T-helper 2 cell treated with Interferon-gamma antibody and Interleukin-4, amounts not matched to agents 5 μg/mL and 100 μg/mL, for 36 hours (primary cell): ENCODE measurements at regions not wholly inside any gene's neighbourhood (a gene's known extent, or its start where the extent isn't known, plus 50 kb on each side); places are given as distances from the start of the nearest gene placed in this dataset.

Experiments used
- DNase-seq: peaks from one replicate; pipeline ENCODE4 v3.0.0; 2021; ENCODE audit warnings: low spot score
- H3K27ac Mint-ChIP-seq: one replicate; pipeline ENCODE4 v1.8.0; 2021; ENCODE audit warnings: mild to moderate bottlenecking, mixed read lengths
- H3K27me3 Mint-ChIP-seq: one replicate; pipeline ENCODE4 v1.8.0; 2021; ENCODE audit warnings: low read depth, mixed read lengths
- H3K36me3 Mint-ChIP-seq: one replicate; pipeline ENCODE4 v1.8.0; 2021; ENCODE audit warnings: low read depth, mixed read lengths
- H3K4me1 Mint-ChIP-seq: one replicate; pipeline ENCODE4 v1.8.0; 2021; ENCODE audit warnings: low read depth, mixed read lengths
- H3K4me3 Mint-ChIP-seq: one replicate; pipeline ENCODE4 v1.8.0; 2022; ENCODE audit warnings: mild to moderate bottlenecking, moderate library complexity, mixed read lengths
- H3K9me3 Mint-ChIP-seq: one replicate; pipeline ENCODE4 v1.8.0; 2021; ENCODE audit warnings: mixed read lengths

DNA sequence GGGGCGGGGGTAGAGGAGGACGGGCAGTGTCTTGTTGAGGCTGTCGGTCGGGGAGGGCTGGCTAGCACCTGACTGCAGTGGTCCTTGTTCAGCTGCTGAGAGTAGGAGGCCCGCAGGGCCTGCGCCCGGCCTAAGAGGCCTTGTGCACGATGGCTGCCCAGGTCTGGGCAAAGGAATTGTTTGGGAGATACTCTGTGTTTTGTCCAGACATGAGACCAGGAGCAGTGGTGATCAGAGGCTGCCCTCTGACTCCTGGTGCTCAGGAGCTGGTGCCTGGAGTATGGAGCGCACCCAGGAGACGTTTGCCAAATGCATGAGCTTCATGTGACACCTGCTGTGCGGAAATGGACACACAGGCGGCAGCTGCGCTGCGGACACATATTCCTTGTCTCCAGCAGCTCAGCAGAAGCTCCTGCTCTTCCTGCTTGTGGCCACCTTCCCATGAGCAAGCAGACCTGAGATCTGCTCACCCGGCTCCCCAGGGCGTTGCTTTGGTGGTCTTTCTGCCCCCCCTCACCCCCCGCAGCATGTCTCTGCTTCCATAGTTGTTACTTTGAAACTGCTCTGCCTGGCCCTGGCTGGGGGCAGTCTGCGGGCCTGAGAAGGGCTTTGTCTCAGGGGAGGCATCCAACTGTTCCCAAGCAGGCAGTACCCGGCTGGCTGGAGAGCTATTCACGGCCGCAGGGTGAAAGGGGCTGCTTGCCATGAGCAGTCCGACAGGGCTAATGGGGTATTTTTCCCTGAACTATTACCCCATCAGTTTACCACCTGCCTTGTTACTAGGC, 163.9 kb downstream of the TEX29 start:
- Mint-ChIP-seq H3K4me1 (no peaks in the 10 kb centered on the region), H3K4me3 (no peak overlapping the region), H3K9me3 (no peaks in the 10 kb centered on the region), H3K27me3 (no peaks in the 10 kb centered on the region), H3K36me3 (no peaks in the 10 kb centered on the region), H3K27ac (no peak overlapping the region)
- DNase-seq, result no peak

DNA sequence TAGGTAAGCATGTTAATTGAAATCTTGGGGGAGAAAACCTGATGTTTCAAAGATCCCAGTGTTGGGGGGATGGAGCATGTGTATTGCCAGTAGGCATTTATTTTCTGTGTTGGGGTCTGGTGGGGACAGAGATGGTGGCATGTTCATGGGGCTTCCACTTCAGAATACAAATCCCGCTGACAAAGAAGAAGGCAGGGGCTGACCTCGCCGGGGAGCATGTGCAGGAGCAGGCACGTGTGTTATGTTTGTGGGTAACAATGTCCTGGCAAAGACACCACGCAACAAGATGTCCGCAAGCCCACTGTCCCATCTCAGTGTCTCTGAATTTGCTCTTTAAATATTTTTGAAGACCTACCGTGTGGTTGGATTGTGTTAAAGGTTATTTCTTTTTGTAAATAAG, 164.5 kb downstream of the TEX29 start:
- Mint-ChIP-seq H3K4me3 (no peak overlapping the region), H3K4me1 (no peaks in the 10 kb centered on the region), H3K27ac (no peak overlapping the region), H3K9me3 (no peaks in the 10 kb centered on the region), H3K27me3 (no peaks in the 10 kb centered on the region), H3K36me3 (no peaks in the 10 kb centered on the region)
- DNase-seq, result no peak

DNA sequence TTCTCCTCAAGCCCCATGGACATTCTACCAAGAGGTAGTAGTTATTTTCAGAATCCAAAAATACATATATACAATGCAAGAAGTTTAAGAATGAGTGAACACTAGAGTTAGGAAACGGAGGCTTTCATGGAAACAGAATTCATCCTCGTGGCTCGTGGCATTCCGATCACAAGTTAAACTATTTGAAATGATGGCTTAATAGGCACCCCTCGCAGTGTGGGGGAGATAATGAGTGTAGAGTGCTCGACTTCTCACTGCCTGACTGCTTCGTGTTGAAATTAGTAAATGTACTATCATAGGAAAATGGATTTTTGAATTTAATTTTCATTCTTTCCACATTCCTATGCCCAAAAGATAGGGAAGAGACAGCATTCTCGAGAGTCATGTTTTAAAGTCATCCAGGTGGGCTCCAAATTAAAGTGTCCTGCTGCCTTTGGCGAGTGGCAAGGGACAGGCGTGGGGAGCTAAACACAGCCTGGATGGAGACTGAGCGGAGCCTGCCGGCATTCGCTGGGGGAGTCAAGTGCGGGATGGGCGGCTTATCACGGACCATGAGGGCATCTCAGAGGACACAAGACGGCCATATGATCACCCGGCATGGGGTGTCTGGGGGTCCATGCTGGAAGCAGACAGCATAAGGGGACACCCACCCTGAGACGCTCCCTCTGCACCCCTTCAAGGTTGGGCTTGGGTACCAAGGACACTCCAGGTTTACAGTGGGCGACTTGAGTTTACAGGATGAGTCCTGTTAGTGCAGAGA, 165.2 kb downstream of the TEX29 start:
- Mint-ChIP-seq H3K27me3 (no peaks in the 10 kb centered on the region), H3K9me3 (no peaks in the 10 kb centered on the region), H3K4me3 (no peak overlapping the region), H3K4me1 (no peaks in the 10 kb centered on the region), H3K36me3 (no peaks in the 10 kb centered on the region), H3K27ac (no peak overlapping the region)
- no peak for DNase-seq

DNA sequence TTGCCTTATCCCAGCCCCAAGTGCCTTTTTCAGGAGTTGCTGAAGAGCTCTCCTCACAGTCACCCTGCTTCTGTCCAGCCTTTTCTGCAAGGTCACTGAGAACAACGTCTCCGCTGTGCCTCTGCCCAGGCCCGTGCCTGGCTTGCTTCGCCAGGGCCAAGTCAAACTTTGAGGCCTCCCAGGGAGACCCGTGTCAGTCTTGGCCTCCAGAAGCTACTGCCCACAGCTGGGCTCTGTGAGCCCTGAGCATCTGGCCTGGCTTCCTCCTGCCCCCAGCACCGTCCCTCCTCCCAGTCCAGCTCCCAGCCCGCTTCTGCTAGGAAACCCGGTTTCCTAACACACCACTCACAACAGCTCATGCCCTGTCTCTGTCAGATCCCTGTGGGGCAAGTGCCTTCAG, 165.9 kb downstream of the TEX29 start:
- Mint-ChIP-seq H3K9me3 (no peaks in the 10 kb centered on the region), H3K4me3 (no peak overlapping the region), H3K27me3 (no peaks in the 10 kb centered on the region), H3K36me3 (no peaks in the 10 kb centered on the region), H3K27ac (no peak overlapping the region), H3K4me1 (no peaks in the 10 kb centered on the region)
- DNase-seq, result no peak

DNA sequence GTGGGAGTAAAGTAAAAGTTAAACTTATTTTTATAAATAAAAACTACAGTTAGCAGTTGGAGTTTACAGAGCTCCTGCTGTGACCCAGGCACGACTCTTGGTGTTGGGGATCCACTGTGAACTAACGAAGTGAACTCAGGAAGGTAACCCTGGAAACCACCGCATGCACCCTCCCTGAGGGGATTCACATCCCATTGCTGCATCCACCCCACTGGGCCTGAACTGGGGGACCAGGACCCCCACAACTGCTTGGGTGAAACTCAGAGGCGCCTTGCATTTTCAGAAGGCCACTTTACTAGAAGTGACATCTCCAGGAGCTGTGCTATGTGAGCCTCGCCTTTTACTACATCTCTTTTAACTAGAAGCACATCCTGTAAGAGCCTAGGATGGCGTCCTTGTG, 166.4 kb downstream of the TEX29 start:
- Mint-ChIP-seq H3K9me3 (no peaks in the 10 kb centered on the region), H3K4me1 (no peaks in the 10 kb centered on the region), H3K27ac (no peak overlapping the region), H3K36me3 (no peaks in the 10 kb centered on the region), H3K4me3 (no peak overlapping the region), H3K27me3 (no peaks in the 10 kb centered on the region)
- no peak for DNase-seq

DNA sequence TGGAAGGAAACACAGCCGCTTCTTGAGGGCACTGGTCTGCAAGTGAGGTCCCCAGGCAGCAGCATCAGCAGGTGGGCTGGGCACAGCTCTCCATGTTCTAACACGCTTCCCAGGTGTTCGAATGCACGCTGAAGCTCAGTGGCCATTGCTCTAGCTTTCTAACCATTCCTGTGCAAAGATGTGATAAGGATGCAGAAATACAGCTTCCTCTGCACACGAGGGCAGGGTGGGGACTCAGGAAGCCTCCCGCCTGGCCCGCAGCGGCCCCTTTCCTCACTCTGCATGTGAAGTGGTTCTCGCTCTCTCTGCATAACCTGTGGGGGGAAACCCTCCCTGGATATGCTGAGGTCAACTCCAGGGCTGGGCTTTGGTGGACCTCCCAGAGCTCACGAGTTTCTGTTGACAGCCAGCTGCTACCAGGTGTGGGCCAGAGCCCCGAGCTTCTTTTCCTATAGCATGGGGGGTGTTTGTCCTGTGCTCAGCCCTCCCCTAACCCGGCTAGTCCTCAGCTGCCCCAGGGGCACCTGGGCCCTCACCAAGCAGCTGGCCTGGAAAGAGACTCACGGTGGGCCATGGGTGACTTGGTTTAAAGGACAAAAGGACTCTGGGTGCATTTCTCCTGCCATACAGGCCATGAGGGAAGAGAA, 168.2 kb downstream of the TEX29 start:
- DNase-seq, result no peak
- no peak overlapping the region for H3K27ac Mint-ChIP-seq
- H3K36me3 Mint-ChIP-seq, result no peaks in the 10 kb centered on the region
- H3K27me3 Mint-ChIP-seq, result no peaks in the 10 kb centered on the region
- H3K9me3 Mint-ChIP-seq, result no peaks in the 10 kb centered on the region
- H3K4me1 Mint-ChIP-seq, result no peaks in the 10 kb centered on the region
- no peak overlapping the region for H3K4me3 Mint-ChIP-seq

DNA sequence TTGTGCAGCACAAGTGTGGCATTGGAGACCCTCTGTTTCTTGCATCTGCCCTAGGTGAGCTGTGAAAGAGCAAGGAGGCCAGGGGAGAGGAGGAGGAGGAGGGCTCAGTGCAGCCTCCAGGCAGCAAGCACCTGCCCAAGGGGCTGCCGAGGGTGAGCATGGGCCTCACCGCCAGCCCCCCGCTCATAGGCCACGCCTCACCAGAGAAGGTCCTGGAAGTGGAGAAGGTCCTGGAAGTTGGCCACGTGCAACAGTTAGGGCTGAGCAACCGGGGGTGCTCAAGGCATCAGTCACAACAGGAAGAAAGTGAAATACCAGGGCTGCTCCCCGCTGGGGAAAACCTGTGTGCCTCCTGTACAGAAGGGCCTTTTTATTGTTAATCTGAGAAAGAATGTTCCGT, 168.9 kb downstream of the TEX29 start:
- no peaks in the 10 kb centered on the region for H3K36me3 Mint-ChIP-seq
- DNase-seq, result no peak
- no peak overlapping the region for H3K4me3 Mint-ChIP-seq
- H3K27ac Mint-ChIP-seq, result no peak overlapping the region
- no peaks in the 10 kb centered on the region for H3K27me3 Mint-ChIP-seq
- no peaks in the 10 kb centered on the region for H3K4me1 Mint-ChIP-seq
- H3K9me3 Mint-ChIP-seq, result no peaks in the 10 kb centered on the region

DNA sequence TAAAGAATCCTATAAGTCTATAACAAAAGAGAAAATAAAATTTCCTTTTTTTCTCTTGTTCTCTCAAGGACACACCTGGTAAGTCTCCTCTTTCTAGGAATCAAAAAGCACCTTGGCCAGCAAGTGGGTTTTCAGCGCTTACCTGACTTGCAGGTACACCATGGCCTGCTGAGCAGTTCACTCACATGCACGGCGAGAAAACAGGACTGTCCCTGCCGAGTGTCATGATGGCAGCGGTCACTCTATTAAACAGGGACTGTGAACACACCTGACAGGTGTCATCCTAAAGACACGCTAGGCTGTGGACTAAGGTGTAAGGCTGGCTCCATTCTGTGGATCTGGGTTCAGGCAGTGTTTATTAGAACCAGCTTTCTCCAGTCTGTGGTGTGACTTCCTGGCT, 170.2 kb downstream of the TEX29 start:
- Mint-ChIP-seq H3K27ac (no peak overlapping the region), H3K27me3 (no peaks in the 10 kb centered on the region), H3K4me3 (no peak overlapping the region), H3K36me3 (no peaks in the 10 kb centered on the region), H3K9me3 (no peaks in the 10 kb centered on the region), H3K4me1 (no peaks in the 10 kb centered on the region)
- DNase-seq, result no peak

DNA sequence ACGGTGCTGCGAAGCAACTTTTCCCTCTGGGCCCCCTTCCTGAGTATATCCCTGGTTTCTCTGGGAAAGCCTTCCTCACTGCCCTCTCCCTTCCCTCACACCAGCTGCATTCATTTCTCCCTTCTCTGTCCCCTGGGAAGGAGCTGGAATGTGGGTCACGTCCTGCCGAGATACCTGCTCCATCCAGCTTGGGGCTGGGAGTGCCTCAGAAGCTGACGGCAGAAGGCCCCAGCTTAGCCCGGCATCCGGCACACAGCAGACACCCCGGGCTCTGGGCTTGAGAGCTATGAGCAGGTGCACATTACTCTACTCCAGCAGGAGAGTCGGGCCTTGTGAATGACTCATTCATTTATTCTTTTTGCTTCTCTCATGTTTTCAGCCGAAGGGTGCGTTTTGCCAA, 170.6 kb downstream of the TEX29 start:
- no peaks in the 10 kb centered on the region for H3K36me3 Mint-ChIP-seq
- H3K27me3 Mint-ChIP-seq, result no peaks in the 10 kb centered on the region
- no peaks in the 10 kb centered on the region for H3K9me3 Mint-ChIP-seq
- no peak for DNase-seq
- H3K4me3 Mint-ChIP-seq, result no peak overlapping the region
- no peak overlapping the region for H3K27ac Mint-ChIP-seq
- H3K4me1 Mint-ChIP-seq, result no peaks in the 10 kb centered on the region

DNA sequence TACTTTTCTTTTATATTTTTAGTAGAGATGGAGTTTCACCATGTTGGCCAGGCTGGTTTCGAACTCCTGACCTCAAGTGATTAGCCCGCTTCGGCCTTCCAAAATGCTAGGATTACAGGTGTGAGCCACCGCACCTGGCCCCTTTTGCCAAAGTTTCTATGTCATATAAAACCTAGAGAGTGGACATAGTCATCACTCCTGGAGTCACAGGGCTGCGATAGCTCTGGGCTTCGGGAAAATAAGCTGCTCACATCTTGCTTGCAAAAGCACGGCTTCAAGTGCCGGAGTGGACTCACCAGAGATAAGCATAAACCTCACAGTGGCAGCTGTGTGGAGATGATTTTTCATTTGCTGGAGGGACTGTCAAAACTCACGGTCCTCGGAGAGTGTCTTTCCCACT, 171.2 kb downstream of the TEX29 start:
- no peaks in the 10 kb centered on the region for H3K36me3 Mint-ChIP-seq

DNA sequence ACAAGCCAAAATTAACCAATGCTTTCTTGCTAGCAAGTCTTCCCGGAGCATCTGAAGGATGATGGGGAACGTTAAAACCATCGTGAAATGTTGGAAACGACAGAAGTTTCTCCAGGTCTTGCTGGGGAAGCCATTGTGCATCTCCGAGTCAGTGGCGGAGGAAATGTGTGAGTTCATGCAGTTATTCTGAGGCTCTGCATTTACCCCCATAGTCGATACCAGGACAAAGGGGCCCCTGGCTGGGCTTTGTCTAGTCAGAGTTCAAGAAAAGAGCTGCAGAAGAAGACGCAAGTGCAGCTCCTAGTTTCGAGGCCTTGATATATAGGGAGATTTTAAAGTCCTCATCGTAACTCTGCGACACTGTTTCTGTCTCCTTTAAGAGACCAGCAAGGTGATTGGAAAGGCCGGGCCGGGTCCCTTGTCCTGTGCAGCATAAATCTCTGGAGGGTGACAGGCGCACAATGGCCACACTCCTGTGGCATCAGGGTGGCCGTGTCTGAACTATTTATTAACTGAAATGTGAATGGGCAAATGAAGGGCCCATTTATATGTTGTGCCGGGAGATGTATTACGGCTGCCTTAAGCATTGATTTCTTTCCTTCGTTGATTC, 172.0 kb downstream of the TEX29 start:
- no peak overlapping the region for H3K4me3 Mint-ChIP-seq
- DNase-seq, result no peak
- no peak overlapping the region for H3K27ac Mint-ChIP-seq
- H3K27me3 Mint-ChIP-seq, result no peaks in the 10 kb centered on the region
- no peaks in the 10 kb centered on the region for H3K36me3 Mint-ChIP-seq
- no peaks in the 10 kb centered on the region for H3K9me3 Mint-ChIP-seq
- no peaks in the 10 kb centered on the region for H3K4me1 Mint-ChIP-seq

More for the DNA sequence above, 171.2 kb downstream of the TEX29 start:
- Mint-ChIP-seq H3K27me3 (no peaks in the 10 kb centered on the region), H3K27ac (no peak overlapping the region), H3K4me1 (no peaks in the 10 kb centered on the region), H3K4me3 (no peak overlapping the region), H3K9me3 (no peaks in the 10 kb centered on the region)
- no peak for DNase-seq

DNA sequence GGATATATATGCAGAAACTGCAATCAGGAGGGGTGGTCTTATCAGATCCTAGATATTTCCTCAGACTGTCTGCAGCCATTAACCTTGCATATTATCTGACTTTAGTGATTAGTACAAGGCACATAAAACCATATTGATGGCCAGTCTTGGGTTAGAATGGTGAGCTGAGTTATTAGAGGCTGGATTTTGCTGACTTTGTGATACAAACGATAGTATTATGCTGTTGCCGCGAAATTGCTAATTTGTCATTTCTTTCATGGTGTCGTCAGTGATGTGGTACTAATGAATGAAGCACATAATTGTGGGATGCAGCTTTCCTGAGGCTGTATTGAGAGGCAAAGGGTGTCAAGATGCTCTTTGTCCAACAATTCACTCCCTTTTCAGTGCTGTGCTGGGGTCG, 172.5 kb downstream of the TEX29 start:
- Mint-ChIP-seq H3K4me3 (no peak overlapping the region), H3K27ac (no peak overlapping the region), H3K4me1 (no peaks in the 10 kb centered on the region), H3K27me3 (no peaks in the 10 kb centered on the region), H3K9me3 (no peaks in the 10 kb centered on the region), H3K36me3 (no peaks in the 10 kb centered on the region)
- DNase-seq, result no peak

DNA sequence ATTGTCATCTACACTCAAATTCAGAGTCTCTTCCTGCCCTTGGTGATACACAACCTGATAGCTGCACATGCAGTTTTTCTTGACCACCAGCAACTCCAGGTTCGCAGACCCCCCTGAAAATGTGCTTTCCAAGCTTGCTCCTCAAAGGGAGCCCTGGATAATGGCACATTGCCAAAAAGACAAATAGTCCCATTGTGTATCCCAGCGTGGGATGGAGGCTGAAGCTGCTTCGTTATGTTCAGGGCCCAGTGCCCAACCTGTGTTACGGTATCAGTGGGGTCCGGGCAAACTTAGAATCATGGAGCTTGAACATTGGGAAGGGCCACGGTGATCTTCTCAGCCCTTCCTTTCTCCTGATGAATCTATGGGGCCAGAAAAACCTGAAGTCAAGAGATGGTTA, 173.0 kb downstream of the TEX29 start:
- no peaks in the 10 kb centered on the region for H3K9me3 Mint-ChIP-seq
- DNase-seq, result no peak
- H3K4me1 Mint-ChIP-seq, result no peaks in the 10 kb centered on the region
- no peak overlapping the region for H3K27ac Mint-ChIP-seq
- no peak overlapping the region for H3K4me3 Mint-ChIP-seq
- no peaks in the 10 kb centered on the region for H3K36me3 Mint-ChIP-seq
- H3K27me3 Mint-ChIP-seq, result no peaks in the 10 kb centered on the region

DNA sequence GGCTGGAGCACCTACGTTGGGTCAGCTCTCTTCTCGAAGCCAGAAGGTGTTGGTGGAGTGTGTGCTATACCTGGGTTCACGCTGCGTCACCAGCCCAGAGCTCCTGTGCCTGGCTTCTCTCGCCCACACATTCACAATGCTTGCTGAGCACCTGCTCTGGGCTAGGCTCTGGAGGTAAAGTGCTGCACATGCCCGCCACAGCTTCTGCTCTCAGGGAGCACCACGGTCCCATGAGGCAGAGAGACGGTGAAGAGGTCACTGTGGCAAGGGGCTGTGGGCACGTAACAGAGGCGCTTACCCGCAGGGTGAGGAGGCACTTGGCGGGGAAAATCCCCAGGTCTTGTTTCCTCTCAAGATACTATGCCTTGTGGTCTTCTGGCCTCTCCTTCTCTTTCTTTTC, 174.2 kb downstream of the TEX29 start:
- Mint-ChIP-seq H3K27ac (no peak overlapping the region), H3K4me3 (no peak overlapping the region), H3K36me3 (no peaks in the 10 kb centered on the region), H3K4me1 (no peaks in the 10 kb centered on the region), H3K9me3 (no peaks in the 10 kb centered on the region), H3K27me3 (no peaks in the 10 kb centered on the region)
- DNase-seq, result no peak
